K562 (cell line): ENCODE measurements at regions not wholly inside any gene's neighbourhood (a gene's known extent, or its start where the extent isn't known, plus 50 kb on each side); places are given as distances from the start of the nearest gene placed in this dataset.

Experiments used
- ATAC-seq: fragments of 200-7000 bp; cut with Tn5 transposase; 3 replicates; pipeline ENCODE4 v1.9.1; 2020; ENCODE audit warnings: moderate library complexity
- BruUV-seq: library from RNA; stranded (reverse); fragments of 400-500 nt; replicated peaks from 2 replicates; lab custom pipeline; 2021; lab: Mats Ljungman, UMichigan
- CTCF ChIA-PET: fragments of 300-600 bp; formaldehyde crosslinking; extraction: SDS; loops from one replicate; lab custom pipeline; 2021; ENCODE audit warnings: low intra/inter-chr PET ratio; lab: Yijun Ruan, JAX
- POLR2A ChIA-PET: fragments of 300-600, 350-650 bp; sonication (Branson Sonifier 250); formaldehyde crosslinking; extraction: SDS; loops from one replicate; lab custom pipeline; 2021; ENCODE audit warnings: antibody characterized with exemption, inconsistent platforms; lab: Yijun Ruan, JAX
- DNase-seq, 4 experiments: peaks; one replicate each; pipeline versions ENCODE4 v3.0.0 to v3.0.0-alpha.2; 2011 to 2018; ENCODE audit warnings: low spot score in 3 of 4, mixed read lengths in 3 of 4; ENCODE audit errors: extremely low read depth in 1 of 4
- FAIRE-seq: peaks from 2 replicates; lab custom pipeline; 2011; peaks lifted over from hg19 to GRCh38; lab: Jason Lieb, UNC
- H2AFZ ChIP-seq: 2 replicates; pipeline ENCODE4 v1.6.0; 2011; ENCODE audit warnings: low read depth, low read length, control low read depth, inconsistent platforms
- H3K27ac ChIP-seq: fragments of 200-600 bp; 3 replicates; pipeline ENCODE4 v1.8.0; 2011; ENCODE audit warnings: low read depth, mild to moderate bottlenecking, control low read depth, inconsistent platforms, low read length, moderate library complexity, mixed read lengths; ENCODE audit errors: extremely low read depth
- H3K27me3 ChIP-seq, 2 experiments: fragments of 300-600 bp in 1 of 2; 2 replicates in 1 of 2; 3 replicates in 1 of 2; pipeline versions ENCODE4 v1.6.0 to v1.8.0; 2011; ENCODE audit warnings: inconsistent platforms in 2 of 2, low read length in 2 of 2, mild to moderate bottlenecking in 1 of 2, mixed read lengths in 1 of 2, moderate library complexity in 1 of 2; ENCODE audit not compliant: control insufficient read depth in 2 of 2, insufficient read depth in 2 of 2
- H3K36me3 ChIP-seq: fragments of 300-600 bp; 3 replicates; pipeline ENCODE4 v1.8.0; 2011; ENCODE audit warnings: mild to moderate bottlenecking, low read length, inconsistent platforms; ENCODE audit not compliant: control insufficient read depth, insufficient read depth
- H3K4me1 ChIP-seq, 2 experiments: fragments of 200-600 bp in 1 of 2; replicated peaks in 1 of 2; 2 replicates in 1 of 2; 3 replicates in 1 of 2; pipeline versions ENCODE4 v1.5.1 to v1.8.0; 2011; ENCODE audit warnings: inconsistent platforms in 2 of 2, low read length in 2 of 2, mild to moderate bottlenecking in 1 of 2, mixed read lengths in 1 of 2, moderate library complexity in 1 of 2; ENCODE audit not compliant: control insufficient read depth in 2 of 2, insufficient read depth in 2 of 2
- H3K4me2 ChIP-seq: 2 replicates; pipeline ENCODE4 v1.6.1; 2011; ENCODE audit warnings: low read length, control low read depth, inconsistent platforms, mixed read lengths; ENCODE audit not compliant: insufficient read depth
- H3K4me3 ChIP-seq: fragments of 200-600 bp; sonication (generic), shearing (Covaris generic); 2 replicates; pipeline ENCODE4 v1.5.1; 2016; ENCODE audit warnings: control low read depth, inconsistent platforms
- H3K79me2 ChIP-seq: fragments of 200-600 bp; 3 replicates; pipeline ENCODE4 v1.8.0; 2011; ENCODE audit warnings: low read length, inconsistent platforms; ENCODE audit not compliant: control insufficient read depth, insufficient read depth
- H3K9ac ChIP-seq, 2 experiments: 2 replicates each; pipeline versions ENCODE4 v1.6.0 to v1.6.1; 2011; ENCODE audit warnings: low read depth in 2 of 2, low read length in 2 of 2, control low read depth in 1 of 2, inconsistent platforms in 1 of 2, mild to moderate bottlenecking in 1 of 2, mixed read lengths in 1 of 2; ENCODE audit not compliant: insufficient read depth in 1 of 2
- H3K9me1 ChIP-seq: one replicate; pipeline ENCODE4 v1.6.0; 2011; ENCODE audit warnings: inconsistent platforms, mild to moderate bottlenecking, low read length, moderate library complexity; ENCODE audit not compliant: control insufficient read depth, insufficient read depth
- H3K9me3 ChIP-seq: replicated peaks from 2 replicates; pipeline ENCODE4 v1.5.1; 2011; ENCODE audit warnings: low read depth, low read length, inconsistent platforms; ENCODE audit not compliant: control insufficient read depth, insufficient read depth
- H4K20me1 ChIP-seq: replicated peaks from 2 replicates; pipeline ENCODE4 v1.6.1; 2011; ENCODE audit warnings: low read length, inconsistent platforms, mixed read lengths; ENCODE audit not compliant: control insufficient read depth, insufficient read depth
- ATF1 ChIP-seq, 2 experiments: fragments of 450-650 bp in 1 of 2; IDR thresholded peaks; 2 replicates each; pipeline ENCODE4 v1.6.1; 2016; ENCODE audit warnings: missing compliant biosample characterization in 1 of 2, missing genetic modification characterization in 1 of 2
- CEBPB ChIP-seq: fragments of 450-650 bp; IDR thresholded peaks from 2 replicates; pipeline ENCODE4 v1.6.1; 2016; ENCODE audit warnings: missing genetic modification characterization, missing compliant biosample characterization
- GTF2E2 ChIP-seq: fragments of 200-800 bp; sonication (Bioruptor generic); IDR thresholded peaks from 2 replicates; pipeline ENCODE4 v1.6.1; 2016; ENCODE audit warnings: missing genetic modification characterization, missing compliant biosample characterization
- HNRNPL ChIP-seq: fragments of 200-400 bp; formaldehyde crosslinking; IDR thresholded peaks from 2 replicates; pipeline ENCODE4 v1.6.1; 2017; ENCODE audit warnings: low read depth, mild to moderate bottlenecking, low read length
- KDM2B ChIP-seq: fragments of 250-450 bp; sonication (Bioruptor Pico); IDR thresholded peaks from 2 replicates; pipeline ENCODE4 v1.8.0; 2021; ENCODE audit warnings: mild to moderate bottlenecking, moderate library complexity
- MED1 ChIP-seq: sonication (generic); formaldehyde crosslinking; IDR thresholded peaks from 2 replicates; pipeline ENCODE4 v1.8.1; 2023; ENCODE audit warnings: missing genetic modification reagents, borderline replicate concordance
- SMAD3 ChIP-seq: fragments of 450-650 bp; formaldehyde crosslinking; conservative IDR thresholded peaks from 2 replicates; pipeline ENCODE4 v1.4.0; 2020; ENCODE audit warnings: mild to moderate bottlenecking
- ZNF124 ChIP-seq: sonication (generic); formaldehyde crosslinking; IDR thresholded peaks from 2 replicates; pipeline ENCODE4 v1.8.1; 2022; ENCODE audit warnings: missing genetic modification reagents
- ZNF316 ChIP-seq: fragments of 450-650 bp; IDR thresholded peaks from 2 replicates; pipeline ENCODE4 v1.6.1; 2016
- ZNF347 ChIP-seq: fragments of 450-650 bp; formaldehyde crosslinking; IDR thresholded peaks from 2 replicates; pipeline ENCODE4 v1.4.0; 2020; ENCODE audit warnings: low read depth, mild to moderate bottlenecking, moderate library complexity
- ZNF436 ChIP-seq: fragments of 250-450, 450-650 bp; sonication (Bioruptor Pico); formaldehyde crosslinking; IDR thresholded peaks from 2 replicates; pipeline ENCODE4 v1.7.0; 2020; ENCODE audit warnings: mild to moderate bottlenecking
- WGBS: fragments of 100-300 bp; shearing (Covaris generic); methylation state at CpG from one replicate; pipeline ENCODE4 v1.1.6; 2016; ENCODE audit warnings: low coverage, mixed read lengths; ENCODE audit not compliant: insufficient coverage; ENCODE audit errors: missing lambda C conversion rate; 5-methylcytosine and 5-hydroxymethylcytosine counted together
- in situ Hi-C: fragments of 300-500 bp; cut with MboI; formaldehyde crosslinking; loops from 4 replicates; pipeline ENCODE4 v1.15.0; 2018; ENCODE audit warnings: inconsistent platforms, mixed read lengths
- intact Hi-C: fragments of 100-400 bp; cut with micrococcal nuclease; formaldehyde crosslinking; loops from 2 replicates; pipeline ENCODE4 v1.14.2; 2022
- TF ChIP-seq, protein P1 (sequence below): fragments of 250-450 bp; sonication (Bioruptor Pico); IDR thresholded peaks from 2 replicates; pipeline ENCODE4 v1.5.0; 2021
- TF ChIP-seq, protein P2 (sequence below): fragments of 450-650 bp; formaldehyde crosslinking; IDR thresholded peaks from 2 replicates; pipeline ENCODE4 v1.4.0; 2020; ENCODE audit warnings: mild to moderate bottlenecking, moderate library complexity

DNA sequence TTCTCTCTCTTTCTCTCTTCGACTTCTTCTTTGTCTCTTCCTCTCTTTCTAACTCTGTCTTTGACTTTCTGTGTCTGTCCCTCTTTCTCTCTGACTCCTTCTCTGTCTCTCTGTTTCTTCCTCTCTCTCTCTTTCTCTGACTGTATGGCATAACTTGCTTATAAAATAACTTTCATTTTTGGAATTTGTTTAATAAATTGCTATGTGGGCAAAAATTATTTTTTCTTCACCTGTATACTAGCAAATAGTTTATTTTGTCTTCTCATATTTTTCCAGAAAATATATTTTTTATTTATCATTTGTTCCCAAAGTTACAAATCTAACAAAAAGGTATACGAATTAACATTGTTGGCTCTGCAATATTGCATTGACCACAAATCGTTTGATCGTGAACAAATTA is 305.7 kb upstream of the FAM98A start:
- WGBS: 3% methylated on average over 4 of the region's 4 CpGs
- no TSS peak for BruUV-seq

DNA sequence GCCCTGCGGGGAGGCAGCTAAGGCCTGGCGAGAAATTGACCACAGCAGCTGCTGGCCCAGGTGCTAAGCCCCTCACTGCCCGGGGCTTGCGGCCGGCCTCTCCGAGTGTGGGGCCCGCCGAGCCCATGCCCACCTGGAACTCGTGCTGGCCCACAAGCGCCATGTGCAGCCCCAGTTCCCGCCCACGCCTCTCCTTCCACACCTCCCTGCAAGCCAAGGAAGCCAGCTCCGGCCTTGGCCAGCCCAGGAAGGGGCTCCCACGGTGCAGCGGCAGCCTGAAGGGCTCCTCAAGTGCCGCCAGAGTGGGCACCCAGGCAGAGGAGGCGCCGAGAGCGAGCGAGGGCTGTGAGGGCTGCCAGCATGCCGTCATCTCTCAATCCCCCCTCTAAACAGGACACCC is 304.6 kb upstream of the FAM98A start:
- no peak for FAIRE-seq
- in situ Hi-C loops: no loop called here
- H3K9me3 ChIP-seq: no peaks in the 10 kb centered on the region
- H3K4me2 ChIP-seq: no peak overlapping the region
- H3K36me3 ChIP-seq: no peaks in the 10 kb centered on the region
- under 1% methylated on average over 15 of the region's 21 CpGs for WGBS
- H2AFZ ChIP-seq: no peak overlapping the region
- H3K27me3 ChIP-seq: no peaks in the 10 kb centered on the region
- DNase-seq: no peak
- no peak overlapping the region for H3K9ac ChIP-seq
- no peaks in the 10 kb centered on the region for H3K9me1 ChIP-seq
- intact Hi-C loops: no loop called here
- H3K4me3 ChIP-seq: no peak overlapping the region
- ChIA-PET POLR2A (no interaction called here), CTCF (no interaction called here)
- H3K27ac ChIP-seq: no peak overlapping the region
- ATAC-seq: no peak
- no peaks in the 10 kb centered on the region for H3K4me1 ChIP-seq
- no peak for TF ChIP-seq ZNF124 (CRISPR knock-in tag)
- TF ChIP-seq GTF2E2 (tag): no peak
- no peak for TF ChIP-seq ZNF347 (CRISPR knock-in tag)
- TF ChIP-seq, protein P1, sequence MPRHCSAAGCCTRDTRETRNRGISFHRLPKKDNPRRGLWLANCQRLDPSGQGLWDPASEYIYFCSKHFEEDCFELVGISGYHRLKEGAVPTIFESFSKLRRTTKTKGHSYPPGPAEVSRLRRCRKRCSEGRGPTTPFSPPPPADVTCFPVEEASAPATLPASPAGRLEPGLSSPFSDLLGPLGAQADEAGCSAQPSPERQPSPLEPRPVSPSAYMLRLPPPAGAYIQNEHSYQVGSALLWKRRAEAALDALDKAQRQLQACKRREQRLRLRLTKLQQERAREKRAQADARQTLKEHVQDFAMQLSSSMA: no peak
- no peak for TF ChIP-seq CEBPB (tag)
- TF ChIP-seq HNRNPL: no peak
- no peak for TF ChIP-seq KDM2B (CRISPR knock-in tag)
- no peak for TF ChIP-seq SMAD3 (CRISPR knock-in tag)
- TF ChIP-seq ATF1 (CRISPR knock-in tag; IDR thresholded peaks at IDR 0.05): no peak
- no peak for TF ChIP-seq ATF1 (tag; IDR thresholded peaks at IDR 0.05)
- TF ChIP-seq, protein P2, sequence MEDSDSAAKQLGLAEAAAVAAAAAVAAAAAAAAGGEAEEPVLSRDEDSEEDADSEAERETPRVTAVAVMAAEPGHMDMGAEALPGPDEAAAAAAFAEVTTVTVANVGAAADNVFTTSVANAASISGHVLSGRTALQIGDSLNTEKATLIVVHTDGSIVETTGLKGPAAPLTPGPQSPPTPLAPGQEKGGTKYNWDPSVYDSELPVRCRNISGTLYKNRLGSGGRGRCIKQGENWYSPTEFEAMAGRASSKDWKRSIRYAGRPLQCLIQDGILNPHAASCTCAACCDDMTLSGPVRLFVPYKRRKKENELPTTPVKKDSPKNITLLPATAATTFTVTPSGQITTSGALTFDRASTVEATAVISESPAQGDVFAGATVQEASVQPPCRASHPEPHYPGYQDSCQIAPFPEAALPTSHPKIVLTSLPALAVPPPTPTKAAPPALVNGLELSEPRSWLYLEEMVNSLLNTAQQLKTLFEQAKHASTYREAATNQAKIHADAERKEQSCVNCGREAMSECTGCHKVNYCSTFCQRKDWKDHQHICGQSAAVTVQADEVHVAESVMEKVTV (CRISPR knock-in tag): no peak
- no peak for TF ChIP-seq MED1 (CRISPR knock-in tag)
- no TSS peak for BruUV-seq
- no peaks in the 10 kb centered on the region for H3K79me2 ChIP-seq
- no peaks in the 10 kb centered on the region for H4K20me1 ChIP-seq

More for the DNA sequence above, 305.7 kb upstream of the FAM98A start:
- in situ Hi-C loops (no loop called here), intact Hi-C loops (no loop called here)
- Histone ChIP-seq H3K79me2 (no peaks in the 10 kb centered on the region), H3K9me1 (no peaks in the 10 kb centered on the region), H3K9me3 (no peaks in the 10 kb centered on the region), H2AFZ (no peak overlapping the region), H3K4me3 (no peak overlapping the region), H3K36me3 (no peaks in the 10 kb centered on the region), H3K4me2 (no peak overlapping the region), H3K27ac (no peak overlapping the region), H3K9ac (no peak overlapping the region), H3K27me3 (no peaks in the 10 kb centered on the region), H4K20me1 (no peaks in the 10 kb centered on the region), H3K4me1 (no peaks in the 10 kb centered on the region)
- TF ChIP-seq ZNF436 (CRISPR knock-in tag) (no peak), ZNF316 (peak; percentile 60)
- no peak for DNase-seq
- no peak for FAIRE-seq
- ChIA-PET CTCF (no interaction called here), POLR2A (no interaction called here)
- no peak for ATAC-seq
